Neural progenitor cell (in vitro differentiated cells): ENCODE measurements at regions not wholly inside any gene's neighbourhood (a gene's known extent, or its start where the extent isn't known, plus 50 kb on each side); places are given as distances from the start of the nearest gene placed in this dataset.
A peak's percentile ranks its signal among the peaks of the same experiment; 100 is the strongest.

Experiments used
- DNase-seq: peaks from one replicate; pipeline ENCODE4 v3.0.0-alpha.2; 2016; ENCODE audit warnings: low spot score
- H2AFZ ChIP-seq: fragments of 200-600 bp; sonication (generic); replicated peaks from 2 replicates; pipeline ENCODE4 v1.6.1; 2016; ENCODE audit warnings: antibody characterized with exemption
- H3F3A ChIP-seq: fragments of 200-600 bp; sonication (generic); 2 replicates; pipeline ENCODE4 v1.6.1; 2016; ENCODE audit warnings: antibody characterized with exemption, low read depth
- H3K27ac ChIP-seq: fragments of 200-600 bp; sonication (generic); 2 replicates; pipeline ENCODE4 v1.5.1; 2016; ENCODE audit warnings: mild to moderate bottlenecking
- H3K27me3 ChIP-seq: fragments of 200-600 bp; sonication (generic); 2 replicates; pipeline ENCODE4 v1.6.1; 2016; ENCODE audit warnings: mild to moderate bottlenecking, moderate library complexity
- H3K36me3 ChIP-seq: fragments of 200-600 bp; sonication (generic); 2 replicates; pipeline ENCODE4 v1.5.1; 2016
- H3K4me1 ChIP-seq: fragments of 200-600 bp; sonication (generic); 2 replicates; pipeline ENCODE4 v1.6.1; 2016; ENCODE audit warnings: mixed run types
- H3K4me2 ChIP-seq: fragments of 200-600 bp; sonication (generic); 2 replicates; pipeline ENCODE4 v1.6.1; 2016
- H3K4me3 ChIP-seq: fragments of 200-600 bp; sonication (generic); 2 replicates; pipeline ENCODE4 v1.5.1; 2016
- H3K79me2 ChIP-seq: fragments of 200-600 bp; sonication (generic); 2 replicates; pipeline ENCODE4 v1.6.1; 2016; ENCODE audit warnings: low read depth
- H3K9ac ChIP-seq: fragments of 200-600 bp; sonication (generic); 2 replicates; pipeline ENCODE4 v1.6.1; 2016
- H3K9me3 ChIP-seq: fragments of 200-600 bp; sonication (generic); 2 replicates; pipeline ENCODE4 v1.5.1; 2016; ENCODE audit warnings: low read depth
- H4K20me1 ChIP-seq: fragments of 200-600 bp; sonication (generic); 2 replicates; pipeline ENCODE4 v1.6.1; 2016; ENCODE audit warnings: low read depth
- H3K27ac Mint-ChIP-seq: 3 replicates; pipeline ENCODE4 v1.8.0; 2021; ENCODE audit warnings: mixed read lengths
- H3K27me3 Mint-ChIP-seq: 2 replicates; pipeline ENCODE4 v1.8.0; 2022; ENCODE audit warnings: low read depth, mild to moderate bottlenecking, inconsistent platforms, moderate library complexity, mixed read lengths; ENCODE audit not compliant: insufficient read depth
- H3K36me3 Mint-ChIP-seq: 3 replicates; pipeline ENCODE4 v1.8.0; 2021; ENCODE audit warnings: mixed read lengths
- H3K4me1 Mint-ChIP-seq: 3 replicates; pipeline ENCODE4 v1.8.0; 2021; ENCODE audit warnings: mixed read lengths
- H3K4me3 Mint-ChIP-seq: 3 replicates; pipeline ENCODE4 v1.8.0; 2021; ENCODE audit warnings: mild to moderate bottlenecking, moderate library complexity, mixed read lengths
- H3K9me3 Mint-ChIP-seq: 3 replicates; pipeline ENCODE4 v1.8.0; 2020; ENCODE audit warnings: mixed read lengths
- CTCF ChIP-seq: fragments of 200-600 bp; sonication (generic); IDR thresholded peaks from 2 replicates; pipeline ENCODE4 v1.5.1; 2017; ENCODE audit warnings: antibody characterized with exemption, mild to moderate bottlenecking
- EZH2 ChIP-seq: fragments of 200-600 bp; sonication (generic); IDR thresholded peaks from 2 replicates; pipeline ENCODE4 v1.6.1; 2017; ENCODE audit warnings: antibody characterized with exemption, mild to moderate bottlenecking, moderate library complexity
- EZH2phosphoT487 ChIP-seq: fragments of 200-600 bp; sonication (generic); IDR thresholded peaks from 2 replicates; pipeline ENCODE4 v1.6.1; 2017; ENCODE audit warnings: antibody characterized with exemption

GRCh38 chrX:131621650-131622049, 77.8 kb downstream of the OR13H1 start:
- DNase-seq, result no peak
- no peaks in the 10 kb centered on the region for H3K36me3 Mint-ChIP-seq
- H3K4me1 ChIP-seq, result no peaks in the 10 kb centered on the region
- H3K27me3 ChIP-seq, result no peaks in the 10 kb centered on the region
- no peaks in the 10 kb centered on the region for H3K9me3 Mint-ChIP-seq
- no peaks in the 10 kb centered on the region for H3K36me3 ChIP-seq
- no peak overlapping the region for H3K27ac ChIP-seq
- no peaks in the 10 kb centered on the region for H3K79me2 ChIP-seq
- H3K27ac Mint-ChIP-seq, result no peak overlapping the region
- H2AFZ ChIP-seq, result no peak overlapping the region
- H3K27me3 Mint-ChIP-seq, result no peaks in the 10 kb centered on the region
- H3K9me3 ChIP-seq, result peaks cover 3% of the 10 kb centered on the region
- no peaks in the 10 kb centered on the region for H3K4me1 Mint-ChIP-seq
- no peak overlapping the region for H3K9ac ChIP-seq
- H4K20me1 ChIP-seq, result no peaks in the 10 kb centered on the region
- no peak overlapping the region for H3K4me2 ChIP-seq
- H3K4me3 ChIP-seq, result no peak overlapping the region
- no peak overlapping the region for H3K4me3 Mint-ChIP-seq
- no peak for TF ChIP-seq EZH2
- no peak for TF ChIP-seq EZH2phosphoT487
- H3F3A ChIP-seq, result no peaks in the 10 kb centered on the region

DNA sequence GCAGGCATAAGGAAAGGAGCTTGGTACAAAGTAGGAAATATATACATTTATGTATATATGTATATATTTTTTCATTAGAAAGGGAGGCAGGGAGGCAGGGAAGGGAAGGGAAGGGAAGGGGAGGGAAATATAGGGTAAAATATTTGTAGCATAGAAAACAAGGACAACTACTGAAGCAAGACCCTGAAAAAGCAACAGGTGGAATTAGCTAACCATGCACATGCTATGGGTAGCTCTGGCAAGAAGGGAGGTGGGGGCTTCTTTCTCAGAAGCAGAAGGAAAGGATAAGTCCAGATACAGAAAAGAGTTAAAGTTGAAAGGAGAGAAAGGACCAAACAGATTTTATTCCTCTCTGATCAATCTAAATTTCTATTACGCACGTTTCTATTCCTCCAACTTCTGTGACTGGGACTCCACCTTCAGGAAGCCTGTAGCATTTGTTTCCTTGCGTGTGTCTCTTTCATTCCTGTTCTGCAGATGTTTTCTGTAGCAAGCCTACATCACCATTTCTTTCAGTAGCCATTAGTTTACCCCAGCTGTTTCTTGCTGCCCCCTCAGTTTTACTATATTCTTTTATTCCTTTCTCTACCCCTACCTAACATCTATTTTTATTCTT, 82.9 kb downstream of the OR13H1 start:
- peak; percentile 52 for TF ChIP-seq CTCF
- no peak for TF ChIP-seq EZH2

DNA sequence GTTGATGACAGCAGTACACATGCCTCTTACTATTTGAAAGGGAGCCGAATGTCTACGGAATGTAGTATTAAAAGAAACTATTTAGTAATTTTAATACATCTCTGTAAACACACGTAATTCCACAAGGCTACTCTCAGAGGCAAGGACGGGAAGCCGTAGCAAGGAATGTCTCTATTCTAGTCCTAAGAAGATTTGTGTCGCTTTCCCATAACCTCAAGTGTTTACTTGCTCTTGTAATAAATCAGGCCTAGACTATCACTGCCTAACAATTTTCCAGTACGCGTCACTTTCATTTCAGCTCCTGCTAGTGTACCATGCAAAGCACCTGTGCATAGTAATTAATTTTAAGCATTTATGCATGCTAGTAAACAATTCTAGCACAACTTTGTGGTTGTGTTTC, 86.7 kb downstream of the OR13H1 start:
- Mint-ChIP-seq H3K4me3 (no peak overlapping the region), H3K36me3 (no peaks in the 10 kb centered on the region), H3K27me3 (peaks cover 4% of the 10 kb centered on the region), H3K27ac (no peak overlapping the region), H3K4me1 (no peaks in the 10 kb centered on the region), H3K9me3 (no peaks in the 10 kb centered on the region)
- H3K4me2 ChIP-seq, result no peak overlapping the region
- H3K27me3 ChIP-seq, result no peaks in the 10 kb centered on the region
- no peak overlapping the region for H2AFZ ChIP-seq
- H3K27ac ChIP-seq, result no peak overlapping the region
- no peaks in the 10 kb centered on the region for H3K79me2 ChIP-seq
- DNase-seq, result no peak
- no peaks in the 10 kb centered on the region for H3K4me1 ChIP-seq
- H3K9me3 ChIP-seq, result no peaks in the 10 kb centered on the region
- no peaks in the 10 kb centered on the region for H3F3A ChIP-seq
- no peaks in the 10 kb centered on the region for H4K20me1 ChIP-seq
- no peak overlapping the region for H3K4me3 ChIP-seq
- no peak overlapping the region for H3K9ac ChIP-seq
- H3K36me3 ChIP-seq, result no peaks in the 10 kb centered on the region
- no peak for TF ChIP-seq CTCF
- no peak for TF ChIP-seq EZH2phosphoT487
- TF ChIP-seq EZH2, result no peak

More for the DNA sequence above, 82.9 kb downstream of the OR13H1 start:
- no peak overlapping the region for H2AFZ ChIP-seq
- no peaks in the 10 kb centered on the region for H3F3A ChIP-seq
- no peak overlapping the region for H3K4me2 ChIP-seq
- no peak overlapping the region for H3K4me3 Mint-ChIP-seq
- H3K4me3 ChIP-seq, result no peak overlapping the region
- H3K4me1 Mint-ChIP-seq, result no peaks in the 10 kb centered on the region
- no peaks in the 10 kb centered on the region for H3K9me3 Mint-ChIP-seq
- no peak overlapping the region for H3K27ac ChIP-seq
- no peaks in the 10 kb centered on the region for H4K20me1 ChIP-seq
- H3K27me3 ChIP-seq, result no peaks in the 10 kb centered on the region
- no peak overlapping the region for H3K27ac Mint-ChIP-seq
- H3K36me3 ChIP-seq, result no peaks in the 10 kb centered on the region
- H3K36me3 Mint-ChIP-seq, result no peaks in the 10 kb centered on the region
- H3K9me3 ChIP-seq, result no peaks in the 10 kb centered on the region
- peak; percentile 24 for DNase-seq
- no peak overlapping the region for H3K9ac ChIP-seq
- H3K27me3 Mint-ChIP-seq, result peaks cover 4% of the 10 kb centered on the region
- no peaks in the 10 kb centered on the region for H3K4me1 ChIP-seq
- H3K79me2 ChIP-seq, result no peaks in the 10 kb centered on the region

DNA sequence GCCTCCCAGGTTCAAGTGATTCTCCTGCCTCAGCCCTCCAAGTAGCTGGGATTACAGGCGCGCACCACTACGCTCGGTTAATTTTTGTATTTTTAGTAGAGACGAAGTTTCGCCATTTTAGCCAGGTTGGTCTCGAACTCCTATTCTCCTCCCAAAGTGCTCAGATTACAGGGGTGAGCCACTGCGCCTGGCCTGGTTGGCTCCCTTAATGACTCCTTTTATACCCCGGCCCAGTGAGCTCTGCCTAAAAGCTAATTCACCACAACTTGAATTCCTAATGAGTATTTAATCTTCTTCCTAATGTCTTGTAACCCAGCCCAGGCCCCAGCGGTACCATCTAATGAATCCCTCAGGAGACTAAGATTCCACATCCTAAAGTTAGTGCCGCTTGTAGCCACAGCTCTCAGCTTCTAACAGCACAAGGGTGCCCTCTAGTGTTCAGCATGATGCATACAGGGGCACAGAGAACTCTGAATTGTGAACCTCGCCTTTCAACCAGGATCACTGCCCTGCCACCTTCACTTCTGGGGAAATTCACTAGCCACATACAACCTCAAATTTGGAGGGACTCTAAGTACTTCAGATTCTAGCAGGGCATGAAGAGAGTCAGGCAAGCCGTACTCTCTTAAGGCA, 89.5 kb downstream of the OR13H1 start:
- Mint-ChIP-seq H3K36me3 (no peaks in the 10 kb centered on the region), H3K9me3 (no peaks in the 10 kb centered on the region), H3K27me3 (no peaks in the 10 kb centered on the region), H3K4me3 (no peak overlapping the region), H3K27ac (no peak overlapping the region), H3K4me1 (no peaks in the 10 kb centered on the region)
- no peaks in the 10 kb centered on the region for H3K79me2 ChIP-seq
- no peaks in the 10 kb centered on the region for H3K9me3 ChIP-seq
- no peaks in the 10 kb centered on the region for H3F3A ChIP-seq
- H3K27ac ChIP-seq, result no peak overlapping the region
- H3K27me3 ChIP-seq, result no peaks in the 10 kb centered on the region
- H3K9ac ChIP-seq, result no peak overlapping the region
- no peak overlapping the region for H2AFZ ChIP-seq
- peak; percentile 82 for DNase-seq
- TF ChIP-seq EZH2, result no peak
- TF ChIP-seq CTCF, result peak; percentile 78
- no peak for TF ChIP-seq EZH2phosphoT487
- no peak overlapping the region for H3K4me3 ChIP-seq
- H3K4me2 ChIP-seq, result no peak overlapping the region
- H3K36me3 ChIP-seq, result no peaks in the 10 kb centered on the region
- no peaks in the 10 kb centered on the region for H4K20me1 ChIP-seq
- H3K4me1 ChIP-seq, result no peaks in the 10 kb centered on the region
